ENCODE measurements at regions not wholly inside any gene's neighbourhood (a gene's known extent, or its start where the extent isn't known, plus 50 kb on each side); places are given as distances from the start of the nearest gene placed in this dataset.

DNA sequence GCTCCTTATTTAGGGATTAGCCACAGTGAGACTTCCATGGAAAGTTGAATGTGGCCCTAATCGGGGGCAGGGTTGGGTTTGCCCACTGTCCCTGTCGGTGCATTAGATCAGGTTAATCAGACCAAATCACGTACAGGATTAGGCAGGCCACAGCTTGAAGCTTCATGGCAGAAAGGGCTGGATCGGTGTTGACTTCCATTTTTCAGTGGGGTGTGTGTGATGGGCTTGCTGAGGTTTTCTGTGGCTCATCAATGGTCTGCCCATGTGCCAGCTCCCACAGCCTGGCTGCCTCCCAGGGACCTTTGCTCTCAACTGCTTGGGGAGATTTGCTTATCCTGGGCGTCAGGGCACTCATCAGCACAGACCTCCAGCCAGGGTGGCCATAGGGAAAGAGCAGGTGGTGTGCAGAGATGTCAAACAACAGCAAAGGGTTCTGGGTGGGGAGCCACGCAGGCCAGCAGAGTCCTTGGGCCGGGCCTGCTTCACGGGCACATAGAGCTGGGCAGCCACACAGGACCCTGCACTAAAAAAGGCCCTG, 130.7 kb downstream of the TFAP2C start:
- no peak overlapping the region for H3K4me3 ChIP-seq (ENCODE audit: low read depth, low read length)
- TF ChIP-seq, protein P1, sequence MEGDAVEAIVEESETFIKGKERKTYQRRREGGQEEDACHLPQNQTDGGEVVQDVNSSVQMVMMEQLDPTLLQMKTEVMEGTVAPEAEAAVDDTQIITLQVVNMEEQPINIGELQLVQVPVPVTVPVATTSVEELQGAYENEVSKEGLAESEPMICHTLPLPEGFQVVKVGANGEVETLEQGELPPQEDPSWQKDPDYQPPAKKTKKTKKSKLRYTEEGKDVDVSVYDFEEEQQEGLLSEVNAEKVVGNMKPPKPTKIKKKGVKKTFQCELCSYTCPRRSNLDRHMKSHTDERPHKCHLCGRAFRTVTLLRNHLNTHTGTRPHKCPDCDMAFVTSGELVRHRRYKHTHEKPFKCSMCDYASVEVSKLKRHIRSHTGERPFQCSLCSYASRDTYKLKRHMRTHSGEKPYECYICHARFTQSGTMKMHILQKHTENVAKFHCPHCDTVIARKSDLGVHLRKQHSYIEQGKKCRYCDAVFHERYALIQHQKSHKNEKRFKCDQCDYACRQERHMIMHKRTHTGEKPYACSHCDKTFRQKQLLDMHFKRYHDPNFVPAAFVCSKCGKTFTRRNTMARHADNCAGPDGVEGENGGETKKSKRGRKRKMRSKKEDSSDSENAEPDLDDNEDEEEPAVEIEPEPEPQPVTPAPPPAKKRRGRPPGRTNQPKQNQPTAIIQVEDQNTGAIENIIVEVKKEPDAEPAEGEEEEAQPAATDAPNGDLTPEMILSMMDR (IDR thresholded peaks at IDR 0.05; ENCODE audit: borderline replicate concordance, insufficient read depth, low read depth, low read length), result no peak

DNA sequence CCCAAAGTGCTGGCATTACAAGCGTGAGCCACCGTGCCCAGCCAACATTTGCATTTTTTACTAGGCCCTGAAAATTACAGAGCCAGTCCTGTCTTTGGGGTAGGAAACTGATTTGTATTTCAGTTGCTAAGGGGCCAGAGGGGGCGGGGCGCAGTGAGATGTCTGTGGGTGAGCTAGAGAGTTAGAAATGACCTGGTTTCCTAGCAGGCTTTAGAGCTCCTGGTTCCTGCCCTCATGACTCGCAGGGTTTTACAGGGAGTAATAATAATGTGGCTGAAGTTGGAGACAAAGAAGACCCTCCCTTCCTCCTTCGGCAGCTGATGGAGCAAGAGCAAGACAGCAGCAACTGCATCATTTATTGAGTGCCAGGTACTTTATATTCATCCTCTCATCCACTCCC, 131.5 kb downstream of the TFAP2C start:
- TF ChIP-seq, protein P1 (IDR thresholded peaks at IDR 0.05; ENCODE audit: borderline replicate concordance, insufficient read depth, low read depth, low read length), result no peak
- no peak overlapping the region for H3K4me3 ChIP-seq (ENCODE audit: low read depth, low read length)

DNA sequence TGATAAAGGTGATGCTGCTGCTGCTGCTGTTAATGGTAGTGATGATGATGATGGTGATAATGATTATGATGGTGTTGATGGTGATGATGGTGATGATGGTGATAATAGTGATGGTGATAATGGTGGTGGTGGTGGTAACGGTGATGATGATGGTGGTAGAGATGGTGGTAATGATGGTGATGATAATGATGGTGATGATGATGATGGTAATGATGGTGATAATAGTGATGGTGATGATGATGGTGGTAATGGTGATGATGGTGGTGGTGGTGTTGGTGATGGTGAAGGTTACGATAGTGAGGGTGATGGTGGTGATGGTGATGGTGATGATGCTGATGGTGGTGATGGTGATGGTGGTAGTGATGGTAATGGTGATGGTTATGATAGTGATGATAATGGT, 132.3 kb downstream of the TFAP2C start:
- TF ChIP-seq, protein P1 (IDR thresholded peaks at IDR 0.05; ENCODE audit: borderline replicate concordance, insufficient read depth, low read depth, low read length), result no peak
- H3K4me3 ChIP-seq (ENCODE audit: low read depth, low read length), result no peak overlapping the region

DNA sequence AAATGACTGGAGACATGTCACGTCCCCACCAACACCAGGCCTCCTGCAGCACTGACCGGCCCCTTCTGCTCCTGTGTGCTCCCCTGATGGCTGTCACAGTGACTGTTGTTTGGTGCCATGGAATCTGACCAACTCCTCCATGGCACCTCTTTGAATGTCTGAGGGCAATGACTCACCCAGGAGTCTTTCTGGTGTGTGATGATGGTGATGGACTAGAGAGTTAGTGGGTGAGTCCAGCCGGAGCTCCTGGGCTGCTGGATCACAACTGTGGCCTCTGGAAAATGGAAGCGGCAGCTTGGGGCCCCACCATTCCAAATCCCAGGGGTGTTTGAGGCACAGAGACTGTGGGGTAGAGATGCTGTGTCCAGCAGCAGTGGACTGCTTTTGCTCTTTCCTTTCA, 133.3 kb downstream of the TFAP2C start:
- TF ChIP-seq, protein P1 (IDR thresholded peaks at IDR 0.05; ENCODE audit: borderline replicate concordance, insufficient read depth, low read depth, low read length), result no peak
- H3K4me3 ChIP-seq (ENCODE audit: low read depth, low read length), result no peak overlapping the region

DNA sequence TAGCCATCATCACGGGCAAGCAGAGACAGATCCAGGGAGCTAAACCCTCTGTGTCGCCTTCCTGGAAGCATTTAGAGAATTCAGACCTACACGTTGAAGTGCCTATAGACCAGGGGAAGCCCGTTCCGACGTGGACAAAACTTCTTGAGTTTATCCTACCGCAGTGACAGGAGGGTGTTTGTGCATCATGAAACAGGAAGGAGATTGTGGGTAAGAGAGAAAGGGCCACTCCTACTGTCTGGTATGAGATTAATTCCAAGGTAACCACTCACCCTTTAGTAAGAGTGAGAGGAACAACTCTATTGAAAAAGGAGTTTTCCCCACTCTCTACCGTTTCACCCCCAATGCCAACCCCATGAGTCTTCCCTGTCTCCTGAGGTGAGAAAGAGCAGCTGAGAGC, 133.7 kb downstream of the TFAP2C start:
- no peak overlapping the region for H3K4me3 ChIP-seq (ENCODE audit: low read depth, low read length)
- TF ChIP-seq, protein P1 (IDR thresholded peaks at IDR 0.05; ENCODE audit: borderline replicate concordance, insufficient read depth, low read depth, low read length), result no peak

DNA sequence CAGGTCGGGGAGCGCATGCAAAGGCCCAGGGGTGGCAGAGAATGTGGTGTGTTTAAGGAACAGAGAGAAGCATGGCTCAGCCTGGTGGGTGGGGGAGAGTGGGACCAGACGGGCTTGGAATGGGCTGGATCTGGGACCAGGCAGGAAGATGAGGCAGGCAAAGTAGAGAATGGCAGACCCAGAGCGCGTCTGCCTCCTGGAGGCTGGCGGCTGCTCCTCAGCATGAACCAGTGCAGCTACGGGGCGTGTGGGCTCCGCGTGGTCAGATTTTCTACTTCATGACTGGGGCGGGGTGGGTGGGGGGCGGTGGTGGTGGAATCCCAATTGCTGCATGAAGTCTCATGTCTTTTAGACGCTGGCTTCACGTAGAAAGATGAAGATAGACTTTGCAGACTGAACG, 135.6 kb downstream of the TFAP2C start:
- H3K4me3 ChIP-seq (ENCODE audit: low read depth, low read length), result no peak overlapping the region
- TF ChIP-seq, protein P1 (IDR thresholded peaks at IDR 0.05; ENCODE audit: borderline replicate concordance, insufficient read depth, low read depth, low read length), result no peak

DNA sequence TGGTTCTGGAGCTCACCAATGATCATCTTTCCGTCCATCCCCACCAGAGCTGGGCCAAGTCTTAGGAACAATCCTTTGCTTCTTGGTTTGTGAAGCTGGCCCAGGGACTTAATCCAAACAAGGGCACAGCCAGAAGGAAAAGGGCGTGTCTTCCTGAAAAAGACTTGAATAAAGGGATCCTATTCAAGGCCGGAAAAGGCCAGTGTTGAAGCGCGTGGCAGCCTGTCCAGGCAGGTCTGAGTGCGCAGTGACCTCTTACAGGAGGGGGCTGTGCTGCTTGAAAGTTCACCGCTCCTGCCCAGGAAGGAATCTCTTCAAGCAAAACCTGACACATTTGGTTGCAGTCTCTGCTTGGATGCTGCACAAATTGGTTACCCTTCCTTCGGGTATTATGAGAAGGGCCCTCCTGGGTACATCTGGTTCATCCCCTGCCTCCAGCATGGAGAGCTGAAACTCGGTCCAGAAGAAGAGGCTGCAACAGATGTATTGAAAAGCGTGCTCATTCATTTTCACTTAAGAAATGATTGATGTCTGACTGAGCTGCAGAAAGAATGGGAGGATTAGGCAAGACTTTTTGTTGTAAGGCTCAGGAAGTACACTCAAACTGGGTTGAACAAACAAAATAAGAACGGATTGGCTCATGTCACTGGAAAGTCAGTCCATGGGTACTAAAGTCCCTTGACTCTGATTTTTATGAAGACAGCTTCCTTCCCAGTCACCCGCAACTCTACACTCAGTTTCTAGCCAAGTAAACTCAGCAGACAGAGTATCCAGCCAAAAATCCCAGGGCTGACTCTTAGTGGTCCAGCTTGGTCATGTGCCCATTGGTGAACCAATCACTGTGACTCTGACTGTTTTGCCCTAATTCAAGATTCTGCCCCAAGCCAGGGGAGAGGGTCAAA, 136.3 kb downstream of the TFAP2C start:
- no peak overlapping the region for H3K4me3 ChIP-seq (ENCODE audit: low read depth, low read length)
- TF ChIP-seq, protein P1 (IDR thresholded peaks at IDR 0.05; ENCODE audit: borderline replicate concordance, insufficient read depth, low read depth, low read length), result no peak
